ENCODE measurements at regions not wholly inside any gene's neighbourhood (a gene's known extent, or its start where the extent isn't known, plus 50 kb on each side); places are given as distances from the start of the nearest gene placed in this dataset.

DNA sequence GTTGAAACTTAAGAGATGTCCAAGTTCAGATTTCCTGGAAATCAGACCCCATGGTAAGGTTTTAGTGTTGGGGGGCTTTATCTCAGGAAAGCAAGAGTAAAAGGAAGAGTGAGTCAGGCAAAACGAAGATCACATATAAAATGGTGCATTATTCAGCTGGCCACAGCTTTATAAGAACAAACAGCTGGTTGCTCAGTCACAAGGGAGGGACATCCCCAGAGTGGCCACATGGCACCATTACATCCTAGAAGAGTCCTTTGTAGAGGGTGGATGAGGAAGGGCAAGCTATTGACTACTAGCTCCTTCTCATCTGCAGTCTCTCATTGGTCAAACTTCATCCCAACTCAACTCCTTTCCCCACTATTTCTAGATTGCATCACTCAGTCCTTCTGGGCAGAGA is 68.3 kb upstream of the COL8A1 start:
- in situ Hi-C loops (cut with HindIII; ENCODE audit: low pct_ligation_motif_present, low sequenced_read_pairs) = no loop called here

DNA sequence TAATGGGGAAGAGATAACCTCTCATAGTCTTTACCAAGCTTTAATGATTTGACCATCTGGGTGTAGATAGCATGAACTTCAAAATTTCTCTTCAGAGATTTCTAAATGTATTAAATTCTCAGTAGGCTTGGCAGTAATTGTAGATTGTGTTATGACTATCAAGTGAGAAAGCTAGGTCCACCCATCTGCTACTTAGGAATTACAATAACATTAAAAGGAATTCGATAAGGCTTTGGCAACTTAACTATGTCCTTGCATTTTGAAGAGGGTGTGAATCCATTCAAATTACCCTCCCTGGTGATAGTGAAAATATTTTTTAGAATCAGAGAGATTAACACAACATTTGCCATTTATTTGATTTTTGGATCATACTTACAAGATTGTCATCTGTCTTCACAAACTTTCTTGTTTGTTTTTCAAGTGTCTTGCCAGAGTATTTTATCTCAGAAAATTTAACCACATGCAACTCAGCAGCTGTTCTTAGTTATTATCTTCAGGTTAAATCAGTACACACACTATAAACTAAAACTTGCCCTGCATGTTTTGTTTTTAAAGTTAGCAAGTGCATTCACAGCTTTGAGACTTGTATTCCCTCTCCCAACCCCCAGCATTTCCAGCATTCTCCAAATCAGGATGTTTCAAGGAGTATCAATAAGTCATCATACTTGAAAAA is 69.6 kb upstream of the COL8A1 start:
- TF ChIP-seq, protein P1, sequence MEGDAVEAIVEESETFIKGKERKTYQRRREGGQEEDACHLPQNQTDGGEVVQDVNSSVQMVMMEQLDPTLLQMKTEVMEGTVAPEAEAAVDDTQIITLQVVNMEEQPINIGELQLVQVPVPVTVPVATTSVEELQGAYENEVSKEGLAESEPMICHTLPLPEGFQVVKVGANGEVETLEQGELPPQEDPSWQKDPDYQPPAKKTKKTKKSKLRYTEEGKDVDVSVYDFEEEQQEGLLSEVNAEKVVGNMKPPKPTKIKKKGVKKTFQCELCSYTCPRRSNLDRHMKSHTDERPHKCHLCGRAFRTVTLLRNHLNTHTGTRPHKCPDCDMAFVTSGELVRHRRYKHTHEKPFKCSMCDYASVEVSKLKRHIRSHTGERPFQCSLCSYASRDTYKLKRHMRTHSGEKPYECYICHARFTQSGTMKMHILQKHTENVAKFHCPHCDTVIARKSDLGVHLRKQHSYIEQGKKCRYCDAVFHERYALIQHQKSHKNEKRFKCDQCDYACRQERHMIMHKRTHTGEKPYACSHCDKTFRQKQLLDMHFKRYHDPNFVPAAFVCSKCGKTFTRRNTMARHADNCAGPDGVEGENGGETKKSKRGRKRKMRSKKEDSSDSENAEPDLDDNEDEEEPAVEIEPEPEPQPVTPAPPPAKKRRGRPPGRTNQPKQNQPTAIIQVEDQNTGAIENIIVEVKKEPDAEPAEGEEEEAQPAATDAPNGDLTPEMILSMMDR (IDR thresholded peaks at IDR 0.05; ENCODE audit: low read depth, low read length, missing control alignments) = no peak
- in situ Hi-C loops (cut with HindIII; ENCODE audit: low pct_ligation_motif_present, low sequenced_read_pairs) = no loop called here
- Histone ChIP-seq H3K4me3 (ENCODE audit: low read depth, low read length) (no peak overlapping the region), H3K27ac (no peak overlapping the region), H3K36me3 (replicated peaks) (no peaks in the 10 kb centered on the region), H3K27me3 (replicated peaks) (no peaks in the 10 kb centered on the region)
- DNase-seq = no peak

More for the DNA sequence above, 68.3 kb upstream of the COL8A1 start:
- no peak overlapping the region for H3K4me3 ChIP-seq (ENCODE audit: low read depth, low read length)
- no peaks in the 10 kb centered on the region for H3K36me3 ChIP-seq (replicated peaks)
- H3K27me3 ChIP-seq (replicated peaks) = no peaks in the 10 kb centered on the region
- TF ChIP-seq, protein P1 (IDR thresholded peaks at IDR 0.05; ENCODE audit: low read depth, low read length, missing control alignments) = no peak
- H3K27ac ChIP-seq = no peak overlapping the region
- DNase-seq = no peak

DNA sequence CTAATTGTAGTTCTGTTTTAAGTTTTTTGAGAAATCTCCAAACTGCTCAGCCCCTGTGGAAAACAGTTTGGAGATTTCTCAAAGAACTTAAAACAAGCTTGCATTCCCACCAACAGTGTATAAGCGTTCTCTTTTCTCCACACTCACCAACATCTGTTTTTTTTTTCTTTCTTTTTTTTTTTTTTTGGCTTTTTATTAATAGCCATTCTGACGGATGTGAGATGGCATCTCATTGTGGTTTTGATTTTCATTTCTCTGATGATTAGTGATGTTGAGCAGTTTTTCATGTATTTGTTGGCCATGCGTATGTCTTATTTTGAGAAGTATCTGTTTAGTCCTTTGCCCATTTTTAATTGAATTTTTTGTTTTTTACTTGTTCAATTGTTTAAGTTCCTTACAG is 73.1 kb upstream of the COL8A1 start:
- in situ Hi-C loops (cut with HindIII; ENCODE audit: low pct_ligation_motif_present, low sequenced_read_pairs) = no loop called here
- no peaks in the 10 kb centered on the region for H3K27me3 ChIP-seq (replicated peaks)
- no peaks in the 10 kb centered on the region for H3K36me3 ChIP-seq (replicated peaks)
- no peak overlapping the region for H3K4me3 ChIP-seq (ENCODE audit: low read depth, low read length)
- H3K27ac ChIP-seq = no peak overlapping the region
- TF ChIP-seq, protein P1 (IDR thresholded peaks at IDR 0.05; ENCODE audit: low read depth, low read length, missing control alignments) = no peak
- DNase-seq = no peak

GRCh38 chr3:99562990-99563607 is 75.3 kb upstream of the COL8A1 start:
- Histone ChIP-seq H3K4me3 (ENCODE audit: low read depth, low read length) (no peak overlapping the region), H3K27ac (peak overlapping the region; percentile 33), H3K27me3 (replicated peaks) (no peaks in the 10 kb centered on the region), H3K36me3 (replicated peaks) (no peaks in the 10 kb centered on the region)
- no peak for DNase-seq
- in situ Hi-C loops (cut with HindIII; ENCODE audit: low pct_ligation_motif_present, low sequenced_read_pairs) = no loop called here
- TF ChIP-seq, protein P1 (IDR thresholded peaks at IDR 0.05; ENCODE audit: low read depth, low read length, missing control alignments) = no peak

DNA sequence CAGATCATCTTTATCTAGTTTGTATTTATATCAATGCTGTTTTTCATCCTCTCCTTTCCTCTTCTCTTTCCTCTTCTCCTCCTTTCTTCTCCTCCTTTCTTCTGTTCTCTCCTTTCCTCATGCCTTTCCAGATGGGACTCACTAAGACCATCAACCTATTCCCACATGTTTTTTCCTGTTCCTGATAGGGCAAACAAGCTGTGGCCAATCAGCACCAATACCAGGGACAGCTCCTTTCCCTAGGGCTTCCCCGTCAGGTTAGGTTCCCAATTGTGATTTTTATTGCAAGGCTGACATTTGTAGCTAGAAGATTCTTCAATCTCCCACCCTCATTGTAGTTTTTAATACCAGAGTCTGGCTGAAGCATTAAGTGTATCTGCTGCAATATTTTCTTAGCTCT is 76.3 kb upstream of the COL8A1 start:
- no peak overlapping the region for H3K4me3 ChIP-seq (ENCODE audit: low read depth, low read length)
- no peaks in the 10 kb centered on the region for H3K36me3 ChIP-seq (replicated peaks)
- TF ChIP-seq, protein P1 (IDR thresholded peaks at IDR 0.05; ENCODE audit: low read depth, low read length, missing control alignments) = no peak
- no peaks in the 10 kb centered on the region for H3K27me3 ChIP-seq (replicated peaks)
- peak; percentile 53 for DNase-seq
- in situ Hi-C loops (cut with HindIII; ENCODE audit: low pct_ligation_motif_present, low sequenced_read_pairs) = no loop called here
- no peak overlapping the region for H3K27ac ChIP-seq
